ENCODE measurements at regions not wholly inside any gene's neighbourhood (a gene's known extent, or its start where the extent isn't known, plus 50 kb on each side); places are given as distances from the start of the nearest gene placed in this dataset.

GRCh38 chr22:48069256-48069655, 1306.8 kb downstream of the TBC1D22A start:
- TF ChIP-seq CTCF (IDR thresholded peaks at IDR 0.05) (no peak), POLR2A (IDR thresholded peaks at IDR 0.05) (no peak)

All from adrenal gland (tissue), 5 donors.